ENCODE measurements at regions not wholly inside any gene's neighbourhood (a gene's known extent, or its start where the extent isn't known, plus 50 kb on each side); places are given as distances from the start of the nearest gene placed in this dataset.

DNA sequence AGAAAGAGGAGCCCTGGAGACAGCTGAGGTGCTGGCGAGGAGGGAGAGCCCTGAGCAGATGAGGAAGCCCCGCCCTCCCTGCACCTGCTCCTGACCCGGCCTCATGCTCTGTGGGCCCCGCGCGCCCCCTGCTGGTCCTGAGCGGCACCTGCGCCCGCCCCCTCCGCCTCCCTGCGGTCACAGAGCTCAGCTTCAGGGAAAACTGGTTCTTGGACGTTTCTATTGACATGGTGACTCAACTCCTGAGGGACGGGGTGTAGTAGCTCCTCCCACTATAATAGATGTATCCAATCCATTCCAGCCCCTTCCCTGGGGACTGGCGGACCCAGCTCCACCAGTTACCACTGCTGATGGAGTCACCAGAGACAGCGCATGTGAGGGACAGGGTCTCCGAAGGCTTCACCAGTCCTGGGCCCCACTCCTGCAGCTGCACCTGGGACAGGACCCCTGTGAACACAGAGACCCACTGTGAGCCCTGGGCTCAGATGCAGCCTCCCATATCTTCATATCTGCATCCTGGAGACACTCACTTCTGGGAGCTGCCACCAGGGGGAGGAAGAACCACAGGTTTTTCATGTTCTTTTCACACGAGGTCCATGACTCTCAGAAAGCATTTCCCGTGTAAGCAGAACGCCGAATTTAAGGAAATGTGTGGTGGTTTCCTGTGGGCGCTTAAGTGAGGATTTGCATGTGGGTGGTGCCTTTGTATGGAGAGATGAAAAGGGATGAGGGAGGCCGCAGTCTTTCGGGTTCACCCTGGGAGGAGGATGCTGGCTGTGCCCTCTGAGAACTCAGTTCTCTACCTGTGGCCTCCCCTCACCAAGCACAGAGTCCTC, 1346.4 kb downstream of the TMEM121 start:
- Histone ChIP-seq H3K27ac (no peak overlapping the region), H3K4me3 (no peak overlapping the region), H3K36me3 (ENCODE audit: low read depth, missing control alignments) (no peaks in the 10 kb centered on the region), H3K4me1 (peaks cover 11% of the 10 kb centered on the region), H3K27me3 (no peaks in the 10 kb centered on the region), H3K9me3 (no peaks in the 10 kb centered on the region)
- WGBS, 2 donors, result 28 to 42% methylated on average over 23 of the region's 23 CpGs
- DNase-seq, result peak; percentile 85
- intact Hi-C loops (cut with DNase I; ENCODE audit: low total_unique reads), result no loop called here
- TF ChIP-seq, protein P1, sequence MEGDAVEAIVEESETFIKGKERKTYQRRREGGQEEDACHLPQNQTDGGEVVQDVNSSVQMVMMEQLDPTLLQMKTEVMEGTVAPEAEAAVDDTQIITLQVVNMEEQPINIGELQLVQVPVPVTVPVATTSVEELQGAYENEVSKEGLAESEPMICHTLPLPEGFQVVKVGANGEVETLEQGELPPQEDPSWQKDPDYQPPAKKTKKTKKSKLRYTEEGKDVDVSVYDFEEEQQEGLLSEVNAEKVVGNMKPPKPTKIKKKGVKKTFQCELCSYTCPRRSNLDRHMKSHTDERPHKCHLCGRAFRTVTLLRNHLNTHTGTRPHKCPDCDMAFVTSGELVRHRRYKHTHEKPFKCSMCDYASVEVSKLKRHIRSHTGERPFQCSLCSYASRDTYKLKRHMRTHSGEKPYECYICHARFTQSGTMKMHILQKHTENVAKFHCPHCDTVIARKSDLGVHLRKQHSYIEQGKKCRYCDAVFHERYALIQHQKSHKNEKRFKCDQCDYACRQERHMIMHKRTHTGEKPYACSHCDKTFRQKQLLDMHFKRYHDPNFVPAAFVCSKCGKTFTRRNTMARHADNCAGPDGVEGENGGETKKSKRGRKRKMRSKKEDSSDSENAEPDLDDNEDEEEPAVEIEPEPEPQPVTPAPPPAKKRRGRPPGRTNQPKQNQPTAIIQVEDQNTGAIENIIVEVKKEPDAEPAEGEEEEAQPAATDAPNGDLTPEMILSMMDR (IDR thresholded peaks at IDR 0.05), result peak; percentile 42 to 61 (median 58)
- TF ChIP-seq POLR2A (IDR thresholded peaks at IDR 0.05), result no peak

DNA sequence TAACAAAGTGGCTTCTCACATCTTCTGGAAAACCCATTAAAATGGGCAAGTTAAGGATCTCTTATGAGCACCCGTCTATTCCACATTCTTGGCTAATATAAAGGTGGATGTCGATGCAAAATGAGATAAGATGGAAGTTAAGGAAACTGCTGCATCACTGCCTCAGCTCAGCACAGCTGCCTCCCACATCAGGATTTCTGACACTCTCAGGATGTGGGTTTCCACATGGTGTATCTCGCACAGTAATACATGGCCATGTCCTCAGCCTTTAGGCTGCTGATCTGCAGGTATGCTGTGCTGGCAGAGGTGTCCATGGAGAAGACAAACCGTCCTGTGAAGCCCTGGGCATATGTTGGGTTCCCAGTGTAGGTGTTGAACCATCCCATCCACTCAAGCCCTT, 1348.0 kb downstream of the TMEM121 start:
- 60 to 63% methylated on average over 4 of the region's 4 CpGs for WGBS, 2 donors
- H3K27ac ChIP-seq, result no peak overlapping the region
- no peaks in the 10 kb centered on the region for H3K9me3 ChIP-seq
- H3K36me3 ChIP-seq (ENCODE audit: low read depth, missing control alignments), result no peaks in the 10 kb centered on the region
- peaks cover 23% of the 10 kb centered on the region for H3K4me1 ChIP-seq
- no peak overlapping the region for H3K4me3 ChIP-seq
- intact Hi-C loops (cut with DNase I; ENCODE audit: low total_unique reads), result no loop called here
- no peak for DNase-seq
- TF ChIP-seq, protein P1 (IDR thresholded peaks at IDR 0.05), result no peak
- no peak for TF ChIP-seq POLR2A (IDR thresholded peaks at IDR 0.05)
- H3K27me3 ChIP-seq, result no peaks in the 10 kb centered on the region

DNA sequence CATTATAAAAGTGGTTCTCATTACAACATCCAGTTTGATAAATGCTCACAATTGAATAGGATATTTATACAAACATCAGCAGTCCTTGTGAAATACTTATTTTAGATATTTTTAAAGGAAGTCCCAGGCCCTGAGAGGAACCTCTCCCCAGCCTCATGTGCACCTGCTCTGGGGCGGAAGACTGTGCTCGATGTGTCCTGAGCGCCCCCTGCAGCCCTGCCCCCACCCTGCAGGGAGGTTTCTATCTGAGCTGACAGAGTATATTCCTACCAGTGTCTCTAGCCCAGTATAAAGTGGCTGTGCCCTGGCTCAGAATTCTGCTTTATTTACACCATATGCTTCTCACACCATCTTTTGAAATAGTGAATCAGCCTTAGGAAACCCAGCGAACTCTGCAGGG, 1349.1 kb downstream of the TMEM121 start:
- peaks cover 23% of the 10 kb centered on the region for H3K4me1 ChIP-seq
- H3K4me3 ChIP-seq, result no peak overlapping the region
- TF ChIP-seq, protein P1 (IDR thresholded peaks at IDR 0.05), result peak in 1 of 3 experiments; percentile 28
- TF ChIP-seq POLR2A (IDR thresholded peaks at IDR 0.05), result no peak
- intact Hi-C loops (cut with DNase I; ENCODE audit: low total_unique reads), result no loop called here
- 31 to 36% methylated on average over 4 of the region's 4 CpGs for WGBS, 2 donors
- peak; percentile 78 for DNase-seq
- H3K36me3 ChIP-seq (ENCODE audit: low read depth, missing control alignments), result no peaks in the 10 kb centered on the region
- H3K27ac ChIP-seq, result no peak overlapping the region
- no peaks in the 10 kb centered on the region for H3K27me3 ChIP-seq
- H3K9me3 ChIP-seq, result no peaks in the 10 kb centered on the region

GRCh38 chr14:106876711-106877110, 1350.3 kb downstream of the TMEM121 start:
- H3K36me3 ChIP-seq (ENCODE audit: low read depth, missing control alignments), result no peaks in the 10 kb centered on the region

More at GRCh38 chr14:106876711-106877110, 1350.3 kb downstream of the TMEM121 start:
- 49 to 62% methylated on average over 3 of the region's 3 CpGs for WGBS, 2 donors
- Histone ChIP-seq H3K9me3 (no peaks in the 10 kb centered on the region), H3K4me1 (peaks cover 23% of the 10 kb centered on the region), H3K27ac (peak overlapping the region; percentile 17 to 26), H3K4me3 (no peak overlapping the region), H3K27me3 (no peaks in the 10 kb centered on the region)
- intact Hi-C loops (cut with DNase I; ENCODE audit: low total_unique reads), result no loop called here
- TF ChIP-seq, protein P1 (IDR thresholded peaks at IDR 0.05), result no peak
- no peak for DNase-seq

Measured in testis (tissue), 2 donors.